A549 (cell line): ENCODE measurements at regions not wholly inside any gene's neighbourhood (a gene's known extent, or its start where the extent isn't known, plus 50 kb on each side); places are given as distances from the start of the nearest gene placed in this dataset.

Experiments used
- ATAC-seq, 2 experiments: fragments of 200-7000 bp in 1 of 2; fragments of >200 bp in 1 of 2; cut with Nextera tagmentation in 1 of 2; cut with Tn5 transposase in 1 of 2; 3 replicates each; pipeline versions ENCODE4 v1.8.0 to v1.9.1; 2018 to 2020; ENCODE audit warnings: mild to moderate bottlenecking in 1 of 2, moderate library complexity in 1 of 2
- CTCF ChIA-PET: fragments of 300-600 bp; sonication (Branson Sonifier 250); formaldehyde crosslinking; extraction: SDS; loops from one replicate; lab custom pipeline; 2021; ENCODE audit warnings: antibody characterized with exemption, inconsistent platforms; lab: Yijun Ruan, JAX
- POLR2A ChIA-PET: fragments of 350-600 bp; formaldehyde crosslinking; extraction: SDS; loops from one replicate; lab custom pipeline; 2021; ENCODE audit warnings: antibody characterized with exemption, inconsistent platforms; lab: Yijun Ruan, JAX
- DNase-seq, 2 experiments: peaks; one replicate each; pipeline versions ENCODE4 v3.0.0 to v3.0.0-alpha.2; 2011 to 2016; ENCODE audit warnings: low read depth in 1 of 2, low spot score in 1 of 2
- FAIRE-seq: peaks from 2 replicates; lab custom pipeline; 2011; peaks lifted over from hg19 to GRCh38; lab: Jason Lieb, UNC
- H3K27ac ChIP-seq, 2 experiments: fragments of >200 bp; sonication (Bioruptor Twin); formaldehyde crosslinking; 3 replicates each; pipeline ENCODE4 v1.5.1; 2016 to 2017
- H3K4me1 ChIP-seq: fragments of >200 bp; sonication (Bioruptor Twin); formaldehyde crosslinking; 3 replicates; pipeline ENCODE4 v1.6.1; 2016
- H3K4me2 ChIP-seq: fragments of >200 bp; sonication (Bioruptor Twin); formaldehyde crosslinking; 3 replicates; pipeline ENCODE4 v1.6.1; 2016
- H3K4me3 ChIP-seq: fragments of >200 bp; sonication (Bioruptor Twin); formaldehyde crosslinking; 3 replicates; pipeline ENCODE4 v1.5.1; 2016
- H3K9me3 ChIP-seq: fragments of >200 bp; sonication (Bioruptor Twin); formaldehyde crosslinking; 3 replicates; pipeline ENCODE4 v1.6.1; 2016
- ATOH8 ChIP-seq: fragments of 250-450 bp; sonication (Bioruptor Pico); IDR thresholded peaks from 2 replicates; pipeline ENCODE4 v1.5.0; 2020; ENCODE audit warnings: low read depth, mild to moderate bottlenecking, moderate library complexity
- BHLHE40 ChIP-seq: IDR thresholded peaks from 2 replicates; pipeline ENCODE4 v1.6.1; 2012; ENCODE audit warnings: low read depth, low read length, inconsistent platforms
- CEBPB ChIP-seq, 2 experiments: fragments of >200 bp in 1 of 2; sonication (Bioruptor Twin) in 1 of 2; formaldehyde crosslinking in 1 of 2; IDR thresholded peaks; 2 replicates each; pipeline ENCODE4 v1.6.1; 2012 to 2016
- CHD2 ChIP-seq: fragments of 150-350 bp; IDR thresholded peaks from 2 replicates; pipeline ENCODE4 v1.6.1; 2014; ENCODE audit warnings: low read length; ENCODE audit not compliant: partially characterized antibody
- EHF ChIP-seq: fragments of 250-450 bp; sonication (Bioruptor Pico); IDR thresholded peaks from 2 replicates; pipeline ENCODE4 v1.5.0; 2020; ENCODE audit warnings: mild to moderate bottlenecking
- EHMT2 ChIP-seq: fragments of 200-600 bp; sonication (generic); IDR thresholded peaks from 2 replicates; pipeline ENCODE4 v1.6.1; 2016; ENCODE audit warnings: antibody characterized with exemption, low read depth, mild to moderate bottlenecking, moderate library complexity
- ELK1 ChIP-seq: fragments of 150-350 bp; IDR thresholded peaks from 2 replicates; pipeline ENCODE4 v1.6.1; 2014; ENCODE audit warnings: low read depth, mild to moderate bottlenecking, low read length
- ESRRA ChIP-seq: fragments of 150-350 bp; IDR thresholded peaks from 2 replicates; pipeline ENCODE4 v1.6.1; 2014; ENCODE audit warnings: mild to moderate bottlenecking, low read length, borderline replicate concordance
- FOSB ChIP-seq: fragments of 250-450 bp; sonication (Bioruptor Pico); IDR thresholded peaks from 2 replicates; pipeline ENCODE4 v1.5.0; 2020; ENCODE audit warnings: mild to moderate bottlenecking, moderate library complexity
- FOXS1 ChIP-seq: fragments of 250-450 bp; sonication (Bioruptor Pico); IDR thresholded peaks from 2 replicates; pipeline ENCODE4 v1.5.0; 2020; ENCODE audit warnings: mild to moderate bottlenecking, moderate library complexity
- GATA3 ChIP-seq: IDR thresholded peaks from 2 replicates; pipeline ENCODE4 v1.6.1; 2012; ENCODE audit warnings: borderline replicate concordance
- HDAC2 ChIP-seq: fragments of 200-600 bp; sonication (generic); IDR thresholded peaks from 2 replicates; pipeline ENCODE4 v1.6.1; 2016
- HEYL ChIP-seq: fragments of 250-450 bp; sonication (Bioruptor Pico); IDR thresholded peaks from 2 replicates; pipeline ENCODE4 v1.8.0; 2021; ENCODE audit warnings: mild to moderate bottlenecking, moderate library complexity
- HMGXB4 ChIP-seq: fragments of 250-450 bp; sonication (Bioruptor Pico); IDR thresholded peaks from 2 replicates; pipeline ENCODE4 v1.5.0; 2021; ENCODE audit warnings: mild to moderate bottlenecking, moderate library complexity, borderline replicate concordance
- HOXB13 ChIP-seq: fragments of 250-450 bp; sonication (Bioruptor Pico); IDR thresholded peaks from 2 replicates; pipeline ENCODE4 v1.5.0; 2020; ENCODE audit warnings: low read depth, mild to moderate bottlenecking, moderate library complexity
- HOXB5 ChIP-seq: fragments of 250-450 bp; sonication (Bioruptor Pico); IDR thresholded peaks from 2 replicates; pipeline ENCODE4 v1.5.0; 2020; ENCODE audit warnings: mild to moderate bottlenecking, moderate library complexity
- JUN ChIP-seq, 2 experiments: fragments of >200 bp; sonication (Bioruptor Twin); formaldehyde crosslinking; IDR thresholded peaks; 2 replicates in 1 of 2; 3 replicates in 1 of 2; pipeline ENCODE4 v1.6.1; 2016 to 2017
- KDM1A ChIP-seq: fragments of 200-600 bp; sonication (generic); IDR thresholded peaks from 2 replicates; pipeline ENCODE4 v1.6.1; 2016; ENCODE audit warnings: low read depth, mild to moderate bottlenecking
- MAZ ChIP-seq: fragments of 150-350 bp; IDR thresholded peaks from 2 replicates; pipeline ENCODE4 v1.6.1; 2014; ENCODE audit warnings: antibody characterized with exemption, low read depth, low read length, borderline replicate concordance
- MYC ChIP-seq: IDR thresholded peaks from 2 replicates; pipeline ENCODE4 v1.6.1; 2012; ENCODE audit warnings: mild to moderate bottlenecking, inconsistent platforms, low read length, improper control_type of control experiment, borderline replicate concordance
- NPAS2 ChIP-seq: fragments of 250-450 bp; sonication (Bioruptor Pico); IDR thresholded peaks from 2 replicates; pipeline ENCODE4 v1.8.0; 2022; ENCODE audit warnings: mild to moderate bottlenecking, moderate library complexity, borderline replicate concordance
- POLR2A ChIP-seq: IDR thresholded peaks from 2 replicates; pipeline ENCODE4 v1.6.1; 2012; ENCODE audit warnings: mild to moderate bottlenecking, low read length
- RAD21 ChIP-seq, 2 experiments: fragments of >200 bp in 1 of 2; sonication (Bioruptor Twin) in 1 of 2; formaldehyde crosslinking in 1 of 2; IDR thresholded peaks in 1 of 2; conservative IDR thresholded peaks in 1 of 2; 2 replicates in 1 of 2; 3 replicates in 1 of 2; pipeline ENCODE4 v1.6.1; 2012 to 2018; ENCODE audit warnings: inconsistent platforms in 1 of 2
- RFX5 ChIP-seq: fragments of 450-650 bp; IDR thresholded peaks from 2 replicates; pipeline ENCODE4 v1.7.1; 2014; ENCODE audit warnings: antibody characterized with exemption, mild to moderate bottlenecking, moderate library complexity
- SMC3 ChIP-seq: fragments of >200 bp; sonication (Bioruptor Twin); formaldehyde crosslinking; IDR thresholded peaks from 3 replicates; pipeline ENCODE4 v1.6.1; 2018; ENCODE audit warnings: inconsistent platforms
- TFCP2L1 ChIP-seq: fragments of 250-450 bp; sonication (Bioruptor Pico); IDR thresholded peaks from 2 replicates; pipeline ENCODE4 v1.5.0; 2021; ENCODE audit warnings: mild to moderate bottlenecking
- TP53 ChIP-seq: fragments of 250-450 bp; sonication (Bioruptor Pico); IDR thresholded peaks from 2 replicates; pipeline ENCODE4 v1.5.0; 2021; ENCODE audit warnings: mild to moderate bottlenecking, moderate library complexity
- ZC3H11A ChIP-seq: fragments of 450-650 bp; IDR thresholded peaks from 2 replicates; pipeline ENCODE4 v1.6.1; 2014; ENCODE audit warnings: antibody characterized with exemption, mild to moderate bottlenecking
- ZNF302 ChIP-seq: fragments of 250-450 bp; sonication (Bioruptor Pico); IDR thresholded peaks from 2 replicates; pipeline ENCODE4 v1.9.0; 2021; ENCODE audit warnings: inconsistent platforms, mild to moderate bottlenecking, moderate library complexity
- whole genome bisulfite sequencing: methylation state at CpG from one replicate; pipeline ENCODE4 v1.1.6; 2017; ENCODE audit errors: missing lambda C conversion rate; 5-methylcytosine and 5-hydroxymethylcytosine counted together

DNA sequence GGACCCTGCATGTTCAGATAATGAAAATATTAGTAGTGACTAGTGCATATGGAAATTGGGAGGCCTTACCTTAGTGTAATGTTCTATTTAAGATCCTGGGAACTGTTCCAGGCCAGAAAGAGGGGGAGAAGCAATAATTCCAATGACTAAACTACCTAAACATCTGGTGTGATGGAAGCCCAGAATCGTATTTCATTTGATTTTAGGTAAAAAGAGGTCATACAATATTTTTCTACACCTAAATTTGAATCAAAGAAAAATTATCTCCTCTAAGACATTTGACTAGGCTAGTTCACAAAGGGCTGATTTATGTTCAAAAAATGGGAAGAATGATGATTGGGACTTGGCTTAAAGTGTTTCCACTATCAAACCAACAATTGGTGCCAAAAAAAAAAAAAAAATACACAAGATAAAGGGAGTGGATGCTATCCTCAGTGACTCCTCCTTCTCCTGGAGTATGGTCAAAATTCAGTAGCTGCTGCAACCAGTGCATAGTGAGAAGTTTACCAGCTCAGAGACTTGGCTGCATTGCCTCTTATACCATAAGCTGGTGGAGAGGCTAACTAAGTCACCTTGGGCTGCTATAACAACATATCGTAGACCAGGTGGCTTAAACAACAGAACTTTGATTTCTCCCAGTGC lies 1038.3 kb upstream of the ACVR2A start:
- H3K9me3 ChIP-seq, result no peaks in the 10 kb centered on the region
- 6% methylated on average over 2 of the region's 2 CpGs for WGBS
- no peak overlapping the region for H3K4me3 ChIP-seq
- CTCF ChIA-PET, result no interaction called here
- H3K4me1 ChIP-seq, result no peaks in the 10 kb centered on the region
- no peak for TF ChIP-seq HOXB13 (CRISPR knock-in tag)
- TF ChIP-seq HOXB5, result no peak
- no peak for TF ChIP-seq KDM1A
- no peak for TF ChIP-seq GATA3
- no peak for TF ChIP-seq HEYL (CRISPR knock-in tag)
- TF ChIP-seq CEBPB (IDR thresholded peaks at IDR 0.05), result no peak
- no peak for TF ChIP-seq TP53 (CRISPR knock-in tag)
- no peak for TF ChIP-seq MYC
- TF ChIP-seq RFX5, result no peak
- no peak for TF ChIP-seq POLR2A
- no peak for TF ChIP-seq TFCP2L1
- no peak for TF ChIP-seq SMC3
- no peak for TF ChIP-seq EHF (CRISPR knock-in tag)
- no peak for TF ChIP-seq BHLHE40
- TF ChIP-seq MAZ, result no peak
- TF ChIP-seq ZNF302 (CRISPR knock-in tag), result no peak
- no peak for TF ChIP-seq ATOH8 (CRISPR knock-in tag)
- TF ChIP-seq FOXS1 (CRISPR knock-in tag), result no peak
- TF ChIP-seq, all 56 proteins: peak for 0
- ATAC-seq (no peak), FAIRE-seq (no peak), DNase-seq (no peak)
- no peak overlapping the region for H3K4me2 ChIP-seq
- no peak overlapping the region for H3K27ac ChIP-seq
- POLR2A ChIA-PET, result no interaction called here

DNA sequence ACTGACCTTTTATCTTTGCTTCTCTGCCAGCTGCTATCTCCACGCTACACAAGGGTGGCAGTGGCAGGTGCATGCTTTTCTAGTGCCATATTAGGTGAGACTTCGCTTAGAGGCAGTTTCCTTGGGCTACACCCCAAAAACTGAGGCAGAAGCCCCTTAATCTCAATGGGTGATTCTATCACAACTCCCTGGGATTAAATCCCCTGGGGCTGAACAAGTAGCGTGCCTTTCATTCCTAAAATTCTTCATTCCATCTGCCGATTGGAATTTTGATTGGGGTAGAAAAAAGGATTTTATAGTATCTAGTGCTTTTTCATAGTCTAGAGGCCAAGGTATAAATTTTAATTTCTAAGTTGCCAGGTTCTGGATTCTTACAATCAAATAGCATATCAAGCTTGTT lies 1040.5 kb upstream of the ACVR2A start:
- no peak overlapping the region for H3K4me2 ChIP-seq
- TF ChIP-seq MAZ (no peak), EHMT2 (no peak), TP53 (CRISPR knock-in tag) (no peak), HMGXB4 (CRISPR knock-in tag) (no peak), BHLHE40 (no peak), ZC3H11A (no peak), NPAS2 (CRISPR knock-in tag) (no peak)
- TF ChIP-seq, all 56 proteins: peak for 0
- no peak for ATAC-seq
- H3K9me3 ChIP-seq, result no peaks in the 10 kb centered on the region
- DNase-seq, result no peak
- 10% methylated on average over 4 of the region's 4 CpGs for WGBS
- H3K4me3 ChIP-seq, result no peak overlapping the region
- ChIA-PET CTCF (no interaction called here), POLR2A (no interaction called here)
- H3K4me1 ChIP-seq, result no peaks in the 10 kb centered on the region
- no peak for FAIRE-seq
- no peak overlapping the region for H3K27ac ChIP-seq

GRCh38 chr2:146801886-146802285 lies 1042.9 kb upstream of the ACVR2A start:
- H3K9me3 ChIP-seq, result no peaks in the 10 kb centered on the region
- H3K4me2 ChIP-seq, result no peak overlapping the region
- H3K27ac ChIP-seq, result no peak overlapping the region
- no peaks in the 10 kb centered on the region for H3K4me1 ChIP-seq
- FAIRE-seq (no peak), ATAC-seq (no peak), DNase-seq (no peak)
- ChIA-PET POLR2A (no interaction called here), CTCF (no interaction called here)
- 4% methylated on average over 1 of the region's 1 CpG for WGBS
- no peak overlapping the region for H3K4me3 ChIP-seq
- no peak for TF ChIP-seq ATOH8 (CRISPR knock-in tag)
- no peak for TF ChIP-seq HMGXB4 (CRISPR knock-in tag)
- TF ChIP-seq SMC3, result no peak
- no peak for TF ChIP-seq RAD21 (conservative IDR thresholded peaks at IDR 0.05 in 1 of 2, IDR thresholded peaks at IDR 0.05 in 1 of 2)
- no peak for TF ChIP-seq BHLHE40
- TF ChIP-seq CHD2, result no peak
- TF ChIP-seq ZNF302 (CRISPR knock-in tag), result no peak
- no peak for TF ChIP-seq JUN (IDR thresholded peaks at IDR 0.05)
- no peak for TF ChIP-seq ELK1
- no peak for TF ChIP-seq FOSB (CRISPR knock-in tag)
- no peak for TF ChIP-seq HDAC2
- no peak for TF ChIP-seq ESRRA
